Heart left ventricle (tissue), 13 donors: ENCODE measurements at regions not wholly inside any gene's neighbourhood (a gene's known extent, or its start where the extent isn't known, plus 50 kb on each side); places are given as distances from the start of the nearest gene placed in this dataset.

ENCODE experiments used
- POLR2A ChIP-seq, 2 donors: fragments of 450-650 bp; IDR thresholded peaks; one replicate each; pipeline ENCODE4 v1.6.1; 2017; ENCODE audit warnings: antibody characterized with exemption in 2 of 2, mild to moderate bottlenecking in 2 of 2, moderate library complexity in 2 of 2
- TF ChIP-seq, protein P1 (sequence below), 12 donors: fragments of 200-600 bp; sonication (generic) in 4 of 12; IDR thresholded peaks; one replicate each; pipeline versions ENCODE4 v1.5.0 to v1.8.0; 2018 to 2022; ENCODE audit warnings: antibody characterized with exemption in 12 of 12, mild to moderate bottlenecking in 5 of 12
- donor health status: ischemic (EF 13 %, LVEDD 7.1; RV severe dilation, severe dysfunction).
- donor health status: DM: no; HTN: yes; CAD: no.
- donor health status: DM: no; HTN: no; CAD: no.
- donor health status: ischemic (EF 25% LVEDD 6.9; RV normal size, moderate dysfunction).
- donor health status: ischemic (EF 25% LVEDD 5.7; RV mildly dilated, moderate dysfunction).
- donor health status: ischemic (EF 35%, LVEDD 5.7; RV mildly dilated, moderate dysfunction).
- donor health status: nonischemic (EF 11% LVEDD 7.7; RV severe dilation, severe dysfunction).
- donor health status: DM: yes; HTN: yes; CAD: no.
- donor health status: PGD.
- donor health status: ischemic (EF 29% LVEDD 5.4; RV normal size, mild dysfunction).
- donor health status: nonischemic (EF 23%, LVEDD 6.1; RV moderate dilation, normal function).

DNA sequence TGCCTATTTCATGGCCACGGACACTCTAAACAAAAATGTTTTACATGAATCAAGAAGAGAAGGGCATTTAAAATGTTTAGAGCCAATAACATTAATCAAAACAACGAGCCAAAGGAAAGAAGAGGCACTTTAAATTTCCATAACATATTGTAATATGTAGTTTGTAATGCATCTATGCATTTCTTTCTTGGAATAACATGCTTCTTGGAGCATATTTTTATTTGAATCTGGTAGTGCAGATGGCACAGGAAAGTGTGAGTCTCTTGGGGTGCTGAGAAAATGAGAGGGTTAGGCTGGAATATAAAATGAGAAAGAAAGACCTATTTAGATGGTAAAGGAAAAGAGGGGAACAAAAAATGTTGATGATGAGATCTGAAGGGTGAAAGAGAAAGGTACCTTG, 305.4 kb downstream of the BTBD3 start:
- no peak for TF ChIP-seq POLR2A (IDR thresholded peaks at IDR 0.05)
- TF ChIP-seq, protein P1, sequence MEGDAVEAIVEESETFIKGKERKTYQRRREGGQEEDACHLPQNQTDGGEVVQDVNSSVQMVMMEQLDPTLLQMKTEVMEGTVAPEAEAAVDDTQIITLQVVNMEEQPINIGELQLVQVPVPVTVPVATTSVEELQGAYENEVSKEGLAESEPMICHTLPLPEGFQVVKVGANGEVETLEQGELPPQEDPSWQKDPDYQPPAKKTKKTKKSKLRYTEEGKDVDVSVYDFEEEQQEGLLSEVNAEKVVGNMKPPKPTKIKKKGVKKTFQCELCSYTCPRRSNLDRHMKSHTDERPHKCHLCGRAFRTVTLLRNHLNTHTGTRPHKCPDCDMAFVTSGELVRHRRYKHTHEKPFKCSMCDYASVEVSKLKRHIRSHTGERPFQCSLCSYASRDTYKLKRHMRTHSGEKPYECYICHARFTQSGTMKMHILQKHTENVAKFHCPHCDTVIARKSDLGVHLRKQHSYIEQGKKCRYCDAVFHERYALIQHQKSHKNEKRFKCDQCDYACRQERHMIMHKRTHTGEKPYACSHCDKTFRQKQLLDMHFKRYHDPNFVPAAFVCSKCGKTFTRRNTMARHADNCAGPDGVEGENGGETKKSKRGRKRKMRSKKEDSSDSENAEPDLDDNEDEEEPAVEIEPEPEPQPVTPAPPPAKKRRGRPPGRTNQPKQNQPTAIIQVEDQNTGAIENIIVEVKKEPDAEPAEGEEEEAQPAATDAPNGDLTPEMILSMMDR (IDR thresholded peaks at IDR 0.05) = no peak
